Activated T-cell treated with anti-CD3 and anti-CD28 coated beads, Interleukin-2, amount 50 U/mL, for 1 hour (primary cell): ENCODE measurements at regions not wholly inside any gene's neighbourhood (a gene's known extent, or its start where the extent isn't known, plus 50 kb on each side); places are given as distances from the start of the nearest gene placed in this dataset.
"Not testable (repeated sequence)": the region's sequence is repeated elsewhere in the genome, so short reads cannot be mapped to it uniquely, and the experiment has no call there.

Source experiments
- DNase-seq: peaks from one replicate; pipeline ENCODE4 v3.0.0-alpha.2; 2020

GRCh38 chr11:110347660-110348059 is 51.2 kb upstream of the RDX start:
- no peak for DNase-seq

DNA sequence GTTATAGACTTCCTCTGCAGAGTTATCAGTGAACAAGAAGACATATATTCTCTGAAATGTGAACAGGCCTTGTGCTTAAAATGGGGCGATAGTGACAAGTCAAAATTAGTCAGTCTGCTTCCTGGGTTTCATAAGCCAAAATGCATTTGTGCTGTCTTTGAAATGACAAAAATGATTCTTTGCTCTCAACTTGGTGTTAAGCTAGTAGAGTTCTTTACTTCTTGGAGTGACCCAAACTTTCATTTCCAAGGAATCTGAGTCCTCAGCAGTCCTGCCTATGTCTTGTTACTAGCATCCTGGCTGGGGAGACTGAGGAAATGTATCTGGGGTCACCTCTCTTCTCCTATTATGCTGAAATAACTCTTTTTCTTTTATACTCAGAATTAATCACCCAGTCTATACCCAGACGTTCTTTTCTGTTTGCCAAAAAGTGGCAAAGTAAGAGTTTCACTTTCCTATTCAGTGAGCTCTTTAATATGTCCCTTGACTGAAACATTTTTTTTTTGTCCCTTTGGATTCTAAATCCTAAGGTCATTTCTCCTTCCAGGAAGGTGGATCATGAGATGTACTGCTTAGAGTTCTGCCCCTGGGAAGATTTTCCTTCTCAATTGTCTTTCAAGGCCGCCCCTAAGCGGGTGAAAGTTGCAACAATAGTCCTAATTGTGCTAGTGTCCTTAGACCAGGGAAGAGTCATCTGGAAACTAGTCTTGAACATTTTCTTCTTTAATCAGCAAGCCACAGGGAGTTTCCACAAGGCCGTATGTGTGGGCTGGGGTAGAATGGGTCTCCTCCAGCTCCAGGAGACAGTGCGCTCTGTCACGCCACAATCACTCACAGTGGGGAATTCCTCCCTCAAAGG is 53.0 kb upstream of the RDX start:
- peak; percentile 18 for DNase-seq

DNA sequence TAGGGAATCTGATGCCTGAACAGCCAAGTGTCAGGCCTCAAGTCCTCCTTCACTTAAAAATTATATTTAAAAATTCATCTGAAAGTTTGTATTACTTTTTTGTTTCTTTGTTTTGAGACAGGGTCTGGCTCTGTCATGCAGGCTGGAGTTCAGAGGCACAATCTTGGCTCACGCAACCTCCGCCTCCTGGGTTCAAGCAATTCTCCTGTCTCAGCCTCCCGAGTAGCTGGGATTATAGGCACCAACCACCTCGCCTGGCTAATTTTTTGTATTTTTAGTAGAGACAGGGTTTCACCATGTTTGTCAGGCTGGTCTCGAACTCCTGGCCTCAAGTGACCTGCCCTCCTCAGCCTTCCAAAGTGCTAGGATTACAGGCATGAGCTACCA is 53.6 kb upstream of the RDX start:
- DNase-seq: not testable (repeated sequence)

GRCh38 chr11:110355011-110355744 is 58.8 kb upstream of the RDX start:
- DNase-seq: no peak

- DNase-seq: no peak
Measured at GRCh38 chr11:110356762-110357671, 60.6 kb upstream of the RDX start.

- DNase-seq: no peak
Measured at GRCh38 chr11:110358336-110358735, 61.9 kb upstream of the RDX start.

- not testable (repeated sequence) for DNase-seq
Measured at GRCh38 chr11:110360781-110361408, 64.5 kb upstream of the RDX start.

DNA sequence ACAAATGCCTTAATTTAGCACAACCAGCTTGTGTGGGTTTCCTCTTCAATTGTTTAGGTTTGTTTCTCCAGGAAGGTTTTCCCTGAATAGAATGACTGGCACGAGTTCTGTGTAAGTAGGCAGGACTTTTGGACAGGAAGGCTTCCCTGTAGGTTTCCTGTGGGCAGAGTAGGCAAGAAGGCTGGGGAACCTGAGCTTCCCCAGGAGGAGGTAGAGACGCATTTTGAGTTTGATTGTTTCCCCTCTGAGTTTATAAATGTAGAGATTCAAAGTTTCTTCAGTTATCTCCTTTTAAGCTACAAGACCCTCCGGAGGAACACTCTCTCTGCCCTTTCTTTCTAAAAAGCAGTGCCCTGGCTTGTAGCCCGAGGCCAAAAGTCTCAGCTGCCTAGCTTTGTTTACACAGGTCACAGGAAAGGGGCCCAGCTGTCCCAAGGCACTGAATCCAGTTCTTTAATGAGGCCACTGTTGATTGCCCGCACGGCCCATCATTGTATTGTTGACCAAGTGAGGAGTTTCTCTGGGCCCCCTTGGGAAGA is 66.6 kb upstream of the RDX start:
- no peak for DNase-seq

DNA sequence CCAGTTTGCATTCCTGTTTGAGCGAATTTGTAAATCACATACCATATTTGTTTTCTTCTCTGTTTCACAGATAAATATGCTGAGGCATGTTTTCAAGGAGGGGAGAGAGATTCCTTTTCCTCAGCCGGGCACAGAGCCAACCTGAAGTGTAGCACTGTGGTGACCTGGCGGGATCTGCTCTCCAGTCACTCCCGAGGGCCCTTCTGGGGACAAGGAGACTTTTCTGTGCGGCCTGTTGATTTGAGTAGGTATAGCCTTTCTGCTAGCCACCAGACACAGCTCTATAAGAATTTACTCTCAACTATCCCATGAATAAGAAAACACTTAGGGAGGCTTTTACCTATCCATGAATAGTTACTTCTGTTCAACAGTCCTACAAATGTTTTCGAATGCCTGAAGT is 63.5 kb upstream of the FDX1 start:
- no peak for DNase-seq

- no peak for DNase-seq
Measured at GRCh38 chr11:110367571-110367970, 62.2 kb upstream of the FDX1 start.

- DNase-seq: no peak
Measured at GRCh38 chr11:110371084-110371483, 58.7 kb upstream of the FDX1 start.

DNA sequence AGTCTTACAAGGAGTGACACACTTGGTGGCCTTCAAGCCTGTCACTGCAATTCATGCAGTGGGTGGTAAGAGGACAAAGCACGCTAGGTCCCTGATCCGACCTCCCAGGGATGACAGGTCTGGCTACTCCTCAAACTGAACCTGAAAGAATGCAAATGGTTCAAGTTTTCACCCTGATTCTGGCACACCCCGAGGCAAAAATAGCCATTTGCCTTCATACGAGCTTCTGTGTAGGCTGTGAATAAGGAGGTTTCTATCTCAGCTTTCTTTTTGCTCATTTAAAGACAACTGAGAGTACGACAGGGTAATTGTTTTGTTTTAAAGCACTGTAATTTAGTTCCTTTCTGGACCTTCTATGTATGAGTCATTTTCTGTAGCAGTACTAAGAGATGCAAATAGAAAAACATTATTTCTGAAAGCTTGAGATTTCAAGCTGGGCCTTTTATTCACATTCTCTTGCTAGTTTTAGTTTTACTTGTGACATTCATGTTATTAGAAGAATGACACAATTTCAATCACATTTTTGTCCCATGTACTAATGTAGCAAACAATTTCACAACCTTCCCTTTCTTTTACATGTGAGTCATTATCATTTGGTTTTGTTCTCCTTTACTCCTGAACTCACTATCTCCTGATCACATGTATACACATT is 56.6 kb upstream of the FDX1 start:
- no peak for DNase-seq

GRCh38 chr11:110374921-110375320 is 54.8 kb upstream of the FDX1 start:
- DNase-seq: no peak

- no peak for DNase-seq
Measured at GRCh38 chr11:110375351-110375750, 54.4 kb upstream of the FDX1 start.

DNA sequence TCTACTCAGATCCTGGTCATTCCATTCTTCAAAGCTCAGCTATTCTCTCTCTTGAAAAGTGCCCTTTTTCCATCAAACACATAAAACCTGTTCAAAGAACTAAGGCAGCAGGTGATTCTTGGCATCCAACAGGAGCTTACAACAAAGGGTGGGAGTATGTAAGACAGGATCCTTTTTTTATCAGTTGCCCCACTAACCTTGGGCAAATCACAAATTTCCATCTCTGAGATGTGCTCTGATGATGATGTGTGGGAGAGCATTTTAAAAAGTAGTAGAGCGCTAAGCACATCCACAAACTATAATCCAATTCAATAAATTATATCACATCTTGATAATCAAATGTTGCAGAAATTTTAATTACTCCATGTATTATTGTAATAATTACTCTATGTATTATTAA is 53.7 kb upstream of the FDX1 start:
- no peak for DNase-seq

GRCh38 chr11:110376711-110377324 is 52.9 kb upstream of the FDX1 start:
- DNase-seq: peak; percentile 20

GRCh38 chr11:110377434-110377833 is 52.3 kb upstream of the FDX1 start:
- DNase-seq: no peak

DNA sequence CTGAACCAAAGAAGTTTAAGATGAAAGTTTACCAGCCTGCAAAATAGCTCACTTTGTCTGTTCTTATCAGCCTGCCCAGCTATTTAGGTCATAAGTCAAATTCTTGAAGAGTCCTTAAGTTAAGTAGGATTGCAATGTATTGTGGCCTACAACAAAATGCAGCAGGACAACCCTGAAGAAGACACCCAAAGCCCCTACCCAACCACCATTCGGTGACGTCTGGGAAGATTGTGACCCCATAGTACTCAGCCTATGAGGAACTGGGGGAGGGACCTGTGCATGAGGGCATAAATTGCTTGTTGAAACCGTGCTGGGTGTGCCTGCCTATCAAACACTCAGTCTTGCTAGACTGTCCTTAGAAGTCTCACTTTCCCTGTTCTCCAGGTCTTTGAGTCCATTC is 50.5 kb upstream of the FDX1 start:
- DNase-seq: no peak

- DNase-seq: no peak
Measured at GRCh38 chr11:110379936-110380335, 49.8 kb upstream of the FDX1 start.
